Natural killer cell treated with Interleukin-12 subunit alpha and Interleukin-12 subunit beta and Interleukin-15 and Interleukin-18, amount 100 ng/mL, for 72 hours (primary cell): ENCODE measurements at regions not wholly inside any gene's neighbourhood (a gene's known extent, or its start where the extent isn't known, plus 50 kb on each side); places are given as distances from the start of the nearest gene placed in this dataset.
A peak's percentile ranks its signal among the peaks of the same experiment; 100 is the strongest.
"Not testable (repeated sequence)": the region's sequence is repeated elsewhere in the genome, so short reads cannot be mapped to it uniquely, and the experiment has no call there.

ENCODE experiments used
- ATAC-seq, 2 donors: fragments of 150-1000 bp; cut with Tn5 transposase in 1 of 2; sonication (Bioruptor Pico), chemical (Tn5 transposase) in 1 of 2; 2 replicates each; pipeline ENCODE4 v1.10.0; 2021
- DNase-seq: peaks from one replicate; pipeline ENCODE4 v3.0.0; 2022; ENCODE audit warnings: low spot score
- H3K27ac Mint-ChIP-seq, 2 donors: 1 replicate in 1 of 2; 2 replicates in 1 of 2; pipeline ENCODE4 v1.8.0; 2022; ENCODE audit warnings: mixed read lengths in 2 of 2, mild to moderate bottlenecking in 1 of 2, moderate library complexity in 1 of 2
- H3K27me3 Mint-ChIP-seq, 2 donors: 1 replicate in 1 of 2; 2 replicates in 1 of 2; pipeline ENCODE4 v1.8.0; 2022; ENCODE audit warnings: mixed read lengths in 2 of 2
- H3K36me3 Mint-ChIP-seq: one replicate; pipeline ENCODE4 v1.8.0; 2022; ENCODE audit warnings: mixed read lengths
- H3K4me1 Mint-ChIP-seq, 2 donors: 1 replicate in 1 of 2; 2 replicates in 1 of 2; pipeline ENCODE4 v1.8.0; 2022; ENCODE audit warnings: low read depth in 2 of 2, mixed read lengths in 2 of 2, mild to moderate bottlenecking in 1 of 2
- H3K4me3 Mint-ChIP-seq: one replicate; pipeline ENCODE4 v1.8.0; 2022; ENCODE audit warnings: mixed read lengths
- H3K9me3 Mint-ChIP-seq: 2 replicates; pipeline ENCODE4 v1.8.0; 2022; ENCODE audit warnings: mixed read lengths

DNA sequence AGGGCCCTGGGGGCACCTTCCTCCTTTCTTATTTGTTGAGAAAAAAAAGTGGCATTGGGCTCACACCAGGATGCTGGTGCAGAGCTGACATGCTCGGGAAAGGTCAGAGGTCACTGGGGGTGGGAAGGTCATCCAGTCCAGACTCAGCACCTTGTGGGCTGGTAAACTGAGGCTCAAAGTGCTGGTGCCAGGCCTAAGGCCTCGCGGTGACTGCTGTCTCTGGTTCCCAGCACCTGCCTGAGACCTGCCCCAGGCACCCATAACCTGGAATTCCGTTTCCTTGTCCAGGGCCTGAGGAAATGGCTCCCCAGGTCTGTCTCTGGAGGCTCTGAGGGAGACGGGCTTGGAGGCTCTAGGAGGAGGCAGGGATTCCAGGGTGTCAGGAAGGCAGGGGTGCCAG, 521.0 kb downstream of the GOLGA6L6 start:
- H3K27ac Mint-ChIP-seq, ATAC-seq, H3K9me3 Mint-ChIP-seq, H3K4me3 Mint-ChIP-seq, DNase-seq, H3K36me3 Mint-ChIP-seq, H3K27me3 Mint-ChIP-seq, H3K4me1 Mint-ChIP-seq: not testable (repeated sequence)

DNA sequence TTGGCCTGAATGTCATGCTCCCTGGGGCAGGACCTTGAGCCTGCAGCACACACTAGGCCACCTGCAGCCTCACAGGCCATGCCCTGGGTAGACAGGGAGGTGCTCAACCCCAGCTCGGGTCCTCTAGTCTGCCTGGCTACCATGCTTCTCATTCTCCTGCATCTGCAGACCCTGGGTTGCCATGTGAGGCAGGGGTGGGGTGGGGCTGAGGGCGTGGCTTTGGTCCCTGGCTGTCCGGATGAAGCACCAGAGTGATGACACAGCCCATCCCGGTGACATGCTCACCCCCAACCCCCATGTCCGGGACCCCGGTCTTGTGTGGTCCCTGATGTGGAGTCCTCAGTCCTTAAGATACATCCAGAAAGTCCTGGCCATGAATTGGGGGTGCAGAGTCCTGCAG, 521.8 kb downstream of the GOLGA6L6 start:
- H3K4me3 Mint-ChIP-seq, H3K27me3 Mint-ChIP-seq, H3K9me3 Mint-ChIP-seq, DNase-seq, H3K27ac Mint-ChIP-seq, H3K36me3 Mint-ChIP-seq, ATAC-seq, H3K4me1 Mint-ChIP-seq: not testable (repeated sequence)

DNA sequence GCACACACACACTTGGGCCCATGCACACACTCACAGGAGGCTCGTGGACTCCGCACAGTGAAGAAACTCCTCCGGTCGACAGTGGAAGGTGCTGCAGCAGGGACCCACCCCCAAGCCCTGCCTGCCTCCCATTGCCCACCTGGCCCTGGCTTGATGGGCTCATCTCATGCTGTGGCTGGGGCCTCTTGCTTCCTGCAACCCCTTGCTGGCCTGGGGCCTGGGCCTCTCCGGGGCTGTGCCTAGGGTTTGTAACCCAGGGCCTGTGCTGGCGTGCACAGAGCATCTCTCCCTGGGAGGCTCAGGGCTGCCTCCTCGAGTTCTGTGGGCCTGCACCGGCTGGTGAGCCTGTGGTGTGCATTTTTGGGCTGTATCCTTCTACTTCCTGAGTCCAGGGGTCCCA, 524.0 kb downstream of the GOLGA6L6 start:
- H3K27ac Mint-ChIP-seq, H3K9me3 Mint-ChIP-seq, H3K36me3 Mint-ChIP-seq, H3K27me3 Mint-ChIP-seq, H3K4me3 Mint-ChIP-seq, ATAC-seq, DNase-seq, H3K4me1 Mint-ChIP-seq: not testable (repeated sequence)

DNA sequence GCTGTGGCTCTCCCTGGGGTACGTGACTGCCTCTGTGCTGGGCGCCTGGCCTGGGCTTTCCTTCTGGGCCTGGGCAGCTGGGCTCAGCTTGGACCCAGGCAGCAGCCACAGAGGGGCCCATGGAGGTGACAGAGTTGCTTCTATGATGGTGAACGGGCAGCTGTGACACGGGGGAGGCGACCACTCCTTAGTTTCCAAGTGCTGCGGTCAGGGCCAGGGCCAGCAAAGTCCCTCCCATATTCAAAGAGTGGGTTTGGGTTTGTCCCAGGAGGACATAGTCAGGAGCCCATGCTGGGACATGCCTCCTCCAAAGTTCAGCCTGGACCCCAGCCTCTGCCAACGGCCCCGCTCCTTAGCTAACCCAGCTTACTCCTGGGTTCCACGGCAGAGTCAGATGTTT, 524.7 kb downstream of the GOLGA6L6 start:
- H3K9me3 Mint-ChIP-seq, H3K27ac Mint-ChIP-seq, H3K36me3 Mint-ChIP-seq, H3K4me1 Mint-ChIP-seq, DNase-seq, H3K27me3 Mint-ChIP-seq, ATAC-seq, H3K4me3 Mint-ChIP-seq: not testable (repeated sequence)

DNA sequence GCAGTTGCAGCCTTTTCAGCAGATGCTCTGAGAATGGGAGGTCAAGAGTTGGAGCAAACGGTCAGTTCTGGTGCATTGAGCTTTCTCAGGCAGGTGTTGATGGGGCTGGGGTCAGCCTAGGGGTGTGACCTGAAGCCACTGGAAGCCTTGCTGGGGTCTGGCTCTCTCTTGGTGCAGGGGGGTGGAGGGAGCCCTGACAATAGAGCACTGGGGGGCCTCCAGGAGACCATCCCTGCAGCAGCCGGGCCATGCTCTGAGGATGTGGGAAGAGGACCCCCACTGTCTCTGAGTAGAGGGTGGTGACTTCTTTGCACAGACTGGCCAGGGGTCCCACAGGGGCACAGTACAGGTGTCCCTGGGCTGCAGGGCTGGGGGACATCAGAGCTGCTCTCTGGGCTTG, 528.8 kb downstream of the GOLGA6L6 start:
- not testable (repeated sequence) for H3K27ac Mint-ChIP-seq, H3K27me3 Mint-ChIP-seq, DNase-seq, H3K36me3 Mint-ChIP-seq, ATAC-seq, H3K4me1 Mint-ChIP-seq, H3K4me3 Mint-ChIP-seq, H3K9me3 Mint-ChIP-seq

DNA sequence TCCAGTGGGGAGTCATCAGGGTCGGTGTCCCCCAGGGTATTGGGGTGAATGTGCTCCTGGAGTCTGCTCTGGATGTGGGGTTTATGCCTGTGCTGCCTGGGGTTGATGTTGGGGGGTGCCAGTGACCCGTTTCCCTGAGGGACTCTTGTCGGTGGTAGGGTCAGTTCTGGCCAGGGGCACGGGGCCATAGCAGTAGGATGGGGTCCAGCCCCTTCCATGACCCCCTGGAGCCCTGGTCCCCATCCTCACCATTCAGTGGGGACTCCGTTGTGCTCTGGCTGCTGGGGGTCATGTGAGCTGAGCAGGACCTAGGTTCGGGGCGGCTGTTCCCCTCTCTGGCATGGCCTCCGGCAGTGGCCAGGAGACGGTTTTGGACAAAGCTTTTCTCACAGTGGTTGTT, 530.8 kb downstream of the GOLGA6L6 start:
- not testable (repeated sequence) for H3K4me1 Mint-ChIP-seq, H3K9me3 Mint-ChIP-seq, H3K36me3 Mint-ChIP-seq, H3K4me3 Mint-ChIP-seq, DNase-seq, H3K27me3 Mint-ChIP-seq, H3K27ac Mint-ChIP-seq, ATAC-seq

DNA sequence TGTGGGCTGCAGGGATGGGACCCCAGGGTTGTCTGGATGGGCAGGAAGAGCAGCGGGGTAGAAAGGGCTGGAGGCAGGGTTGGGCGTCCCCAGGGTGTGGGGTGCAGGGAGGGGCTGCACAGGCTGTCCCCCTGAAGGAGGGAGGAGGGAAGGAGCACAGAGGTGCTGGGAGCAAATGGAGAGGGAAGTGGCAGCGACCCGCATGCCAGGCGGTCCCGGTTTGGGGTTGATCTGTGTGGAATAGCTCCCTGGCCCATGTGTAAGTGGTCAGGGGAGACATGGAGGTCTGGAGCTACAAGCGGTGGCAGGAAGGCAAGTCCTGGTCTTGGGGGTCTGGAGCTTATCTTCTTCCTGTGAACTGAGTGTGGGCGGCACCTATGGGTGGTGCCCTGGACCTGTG, 532.0 kb downstream of the GOLGA6L6 start:
- H3K9me3 Mint-ChIP-seq, H3K4me1 Mint-ChIP-seq, DNase-seq, H3K27me3 Mint-ChIP-seq, H3K4me3 Mint-ChIP-seq, H3K27ac Mint-ChIP-seq, H3K36me3 Mint-ChIP-seq: not testable (repeated sequence)
- peak in 1 of 2 donors; percentile 1 for ATAC-seq

DNA sequence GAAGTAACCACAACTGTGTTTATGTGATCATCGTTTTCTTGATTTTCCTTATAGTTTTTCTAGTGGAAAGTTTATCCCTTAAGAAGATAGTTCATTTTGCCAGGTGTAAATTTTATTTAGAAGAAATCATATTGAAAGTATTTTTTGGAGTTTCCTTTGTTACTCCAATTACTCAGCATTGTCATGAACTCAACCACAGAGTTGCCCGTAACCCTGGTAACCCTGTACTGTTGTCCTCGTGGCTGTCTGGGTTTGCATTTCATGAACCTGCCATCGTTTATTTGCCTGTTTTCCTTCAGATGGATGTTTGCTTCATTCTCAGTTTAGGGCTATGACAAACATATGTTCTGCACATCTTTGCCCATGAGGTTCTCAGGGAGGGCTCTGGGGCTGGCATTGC, 534.3 kb downstream of the GOLGA6L6 start:
- not testable (repeated sequence) for DNase-seq, H3K4me1 Mint-ChIP-seq, H3K27me3 Mint-ChIP-seq, H3K9me3 Mint-ChIP-seq, H3K36me3 Mint-ChIP-seq, ATAC-seq, H3K4me3 Mint-ChIP-seq, H3K27ac Mint-ChIP-seq

DNA sequence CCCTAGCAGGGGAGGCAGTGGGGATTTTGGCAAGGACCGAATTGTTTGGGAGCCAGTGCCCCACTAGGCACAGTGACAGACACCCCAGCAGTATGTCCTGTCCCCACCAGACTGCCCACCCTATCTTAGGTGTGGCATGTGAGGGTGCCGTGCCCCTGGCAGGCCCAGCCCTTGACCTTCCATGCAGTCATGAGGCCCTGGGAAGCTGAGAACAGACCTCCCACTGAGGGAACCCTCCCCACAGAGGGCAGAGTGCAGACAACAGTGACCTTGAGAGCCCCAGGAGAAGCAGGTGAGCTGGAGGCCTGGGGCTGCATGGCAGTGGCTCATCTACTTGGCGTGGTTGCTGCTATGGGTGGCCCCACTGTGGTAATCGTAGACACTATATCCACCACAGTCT, 538.1 kb downstream of the GOLGA6L6 start:
- ATAC-seq = peak in 1 of 2 donors; percentile 53
- not testable (repeated sequence) for H3K9me3 Mint-ChIP-seq

DNA sequence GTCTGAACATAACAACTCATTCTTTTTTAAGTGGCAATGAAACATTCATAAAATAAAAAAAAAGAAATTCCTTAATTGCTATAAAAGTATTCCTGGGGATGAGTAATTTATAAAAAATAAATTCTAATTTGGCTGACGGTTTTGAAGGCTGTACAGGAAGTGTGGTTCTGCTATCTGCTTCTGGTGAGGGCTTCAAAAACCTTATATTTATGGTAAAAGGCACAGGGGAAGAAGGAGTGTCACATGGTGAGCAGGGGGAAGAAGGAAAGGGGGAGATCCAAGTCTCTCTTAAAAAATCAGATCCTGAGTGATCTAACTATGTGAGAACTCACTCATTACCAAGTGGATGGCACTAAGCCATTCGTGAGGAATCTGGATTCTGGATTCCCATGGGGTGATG, 539.0 kb downstream of the GOLGA6L6 start:
- not testable (repeated sequence) for ATAC-seq, H3K4me1 Mint-ChIP-seq, H3K9me3 Mint-ChIP-seq, H3K36me3 Mint-ChIP-seq, H3K27me3 Mint-ChIP-seq, DNase-seq, H3K27ac Mint-ChIP-seq, H3K4me3 Mint-ChIP-seq

More for the DNA sequence above, 538.1 kb downstream of the GOLGA6L6 start:
- H3K4me3 Mint-ChIP-seq, H3K27me3 Mint-ChIP-seq, H3K27ac Mint-ChIP-seq, H3K4me1 Mint-ChIP-seq, H3K36me3 Mint-ChIP-seq, DNase-seq: not testable (repeated sequence)

DNA sequence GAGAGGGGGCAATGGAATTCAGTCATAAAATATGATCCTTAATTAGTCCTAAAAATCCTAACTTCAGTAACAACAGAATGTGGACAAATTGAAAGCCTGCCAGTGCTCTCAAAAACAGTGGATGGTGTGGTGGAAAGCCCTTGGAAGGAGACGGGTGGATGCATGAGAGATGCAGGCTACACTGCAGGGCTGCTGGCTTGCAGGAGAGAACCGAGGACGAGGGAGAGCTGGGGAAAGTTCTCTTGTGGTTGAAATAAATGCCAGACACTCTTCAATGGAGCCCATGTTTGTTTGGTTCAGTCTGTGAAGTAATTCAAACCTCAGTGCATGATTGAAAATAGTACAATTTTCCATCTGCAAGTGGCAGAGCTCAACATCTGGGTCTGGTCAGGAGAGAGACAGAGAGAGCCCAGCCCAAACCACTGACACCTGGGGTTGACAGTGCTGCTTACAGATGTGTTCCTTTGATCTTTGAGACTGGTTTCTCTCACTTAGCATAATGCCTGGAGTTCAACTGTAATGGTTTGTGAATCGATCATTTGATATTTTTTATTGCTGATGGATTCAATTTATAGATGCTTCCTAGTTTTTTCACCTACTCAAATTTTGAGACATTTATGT, 544.9 kb downstream of the GOLGA6L6 start:
- not testable (repeated sequence) for DNase-seq, H3K9me3 Mint-ChIP-seq, ATAC-seq, H3K4me3 Mint-ChIP-seq, H3K4me1 Mint-ChIP-seq, H3K27me3 Mint-ChIP-seq, H3K36me3 Mint-ChIP-seq, H3K27ac Mint-ChIP-seq

DNA sequence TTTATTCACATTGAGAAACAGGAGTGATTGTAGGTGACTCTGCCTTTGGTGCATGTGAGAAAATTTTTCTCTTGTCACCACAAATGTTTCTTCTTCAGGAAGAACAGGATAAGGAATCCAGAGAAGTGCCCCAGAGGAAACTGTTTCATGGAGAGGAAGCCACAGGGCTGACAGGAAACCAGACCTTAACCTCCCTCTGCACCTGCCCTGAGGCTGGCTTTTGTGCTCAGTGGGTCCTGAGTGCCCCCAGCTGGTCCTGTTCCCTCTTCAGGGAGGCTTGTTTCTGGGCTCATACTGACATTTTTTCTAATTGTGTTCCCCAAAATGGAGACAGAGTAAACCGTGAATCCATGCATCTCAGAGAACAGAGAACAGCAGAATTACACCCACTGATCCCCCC, 546.3 kb downstream of the GOLGA6L6 start:
- not testable (repeated sequence) for H3K9me3 Mint-ChIP-seq, H3K4me1 Mint-ChIP-seq, DNase-seq, H3K36me3 Mint-ChIP-seq, H3K27ac Mint-ChIP-seq, H3K27me3 Mint-ChIP-seq, ATAC-seq, H3K4me3 Mint-ChIP-seq

DNA sequence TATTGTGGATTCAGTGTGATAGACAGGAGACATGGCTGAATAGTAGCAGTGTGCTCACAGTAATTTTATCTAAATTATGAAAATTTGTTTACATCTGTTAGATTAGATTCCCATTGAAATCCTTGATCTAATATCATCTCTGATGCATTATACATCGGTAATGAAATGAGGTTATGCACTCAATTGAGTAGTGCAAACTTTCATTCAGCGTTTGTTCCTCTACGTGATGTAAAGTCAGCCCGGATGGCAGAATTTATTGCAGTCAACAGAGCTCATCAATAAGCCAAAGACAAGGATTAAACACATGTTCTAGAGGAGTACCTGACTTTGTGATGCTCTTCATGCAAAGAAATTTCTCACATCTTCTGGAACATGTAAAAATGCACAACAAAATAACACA, 549.2 kb downstream of the GOLGA6L6 start:
- H3K4me1 Mint-ChIP-seq = no peaks in the 10 kb centered on the region
- H3K4me3 Mint-ChIP-seq = no peak overlapping the region
- peaks cover 10% of the 10 kb centered on the region for H3K9me3 Mint-ChIP-seq
- H3K27ac Mint-ChIP-seq = no peak overlapping the region
- peaks cover 10% of the 10 kb centered on the region for H3K36me3 Mint-ChIP-seq
- no peaks in the 10 kb centered on the region for H3K27me3 Mint-ChIP-seq
- ATAC-seq = no peak
- DNase-seq = no peak

DNA sequence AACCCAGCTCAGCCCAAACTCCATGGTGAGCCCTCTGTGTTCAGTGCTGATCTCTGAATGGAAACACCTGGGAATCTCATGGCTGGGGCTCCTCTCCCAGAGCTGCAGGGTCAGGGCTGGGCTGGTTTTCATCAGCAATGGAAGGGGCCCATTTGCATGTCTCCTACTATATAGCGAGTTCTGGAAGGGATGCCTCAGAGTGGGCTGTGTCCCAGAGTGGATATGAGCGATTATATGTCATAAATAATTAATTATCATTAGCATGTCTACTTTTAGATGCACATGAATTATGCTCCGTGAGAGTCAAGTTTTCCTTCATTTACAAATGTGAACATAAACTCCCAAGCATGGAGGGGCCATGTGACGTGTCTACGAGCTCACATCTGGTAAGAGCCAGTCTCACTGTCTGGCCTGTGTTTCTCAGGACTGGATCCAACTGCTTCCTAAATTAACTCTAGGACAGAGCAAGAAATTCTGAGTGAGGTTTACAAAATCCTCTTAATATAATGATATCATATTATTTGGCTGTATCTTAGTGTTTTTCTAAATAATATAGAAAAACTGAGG, 553.4 kb downstream of the GOLGA6L6 start:
- DNase-seq = no peak
- Mint-ChIP-seq H3K36me3 (peaks cover 10% of the 10 kb centered on the region), H3K4me3 (no peak overlapping the region), H3K4me1 (no peaks in the 10 kb centered on the region), H3K27me3 (no peaks in the 10 kb centered on the region), H3K27ac (no peak overlapping the region), H3K9me3 (peaks cover 10% of the 10 kb centered on the region)
- no peak for ATAC-seq

DNA sequence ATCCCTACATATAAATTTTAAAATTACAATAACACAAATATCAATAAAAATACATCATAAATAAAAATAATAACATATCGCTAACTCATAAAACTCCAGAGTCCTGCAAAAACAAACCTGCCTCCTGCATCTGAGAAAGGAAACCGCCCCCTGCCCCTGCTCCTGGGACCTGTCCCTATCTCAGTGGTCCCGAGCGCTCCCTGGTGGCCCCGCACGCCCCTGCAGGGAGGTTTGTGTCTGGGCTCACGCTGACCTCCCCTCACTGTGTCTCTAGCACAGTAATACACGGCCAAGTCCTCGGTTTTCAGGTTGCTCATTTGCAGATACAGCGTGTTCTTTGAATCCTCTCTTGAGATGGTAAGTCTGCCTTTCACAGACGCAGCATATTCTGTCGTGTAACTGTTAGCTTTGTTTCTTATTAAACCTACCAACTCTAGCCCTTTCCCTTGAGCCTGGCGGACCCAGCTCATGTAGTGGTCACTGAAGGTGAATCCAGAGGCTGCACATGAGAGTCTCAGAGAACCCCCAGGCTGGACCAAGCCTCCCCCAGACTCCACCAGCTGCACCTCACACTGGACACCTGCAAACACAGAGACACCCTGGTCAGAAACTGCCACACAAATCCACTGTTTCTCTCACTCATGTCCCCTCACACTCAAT, 554.1 kb downstream of the GOLGA6L6 start:
- no peak for ATAC-seq
- Mint-ChIP-seq H3K36me3 (peaks cover 10% of the 10 kb centered on the region), H3K4me3 (no peak overlapping the region), H3K27ac (no peak overlapping the region), H3K4me1 (no peaks in the 10 kb centered on the region), H3K27me3 (no peaks in the 10 kb centered on the region), H3K9me3 (peaks cover 12% of the 10 kb centered on the region)
- no peak for DNase-seq
